A549 (cell line): ENCODE measurements at regions not wholly inside any gene's neighbourhood (a gene's known extent, or its start where the extent isn't known, plus 50 kb on each side); places are given as distances from the start of the nearest gene placed in this dataset.

ENCODE experiments used
- ATAC-seq, 2 experiments: fragments of 200-7000 bp in 1 of 2; fragments of >200 bp in 1 of 2; cut with Nextera tagmentation in 1 of 2; cut with Tn5 transposase in 1 of 2; 3 replicates each; pipeline versions ENCODE4 v1.8.0 to v1.9.1; 2018 to 2020; ENCODE audit warnings: mild to moderate bottlenecking in 1 of 2, moderate library complexity in 1 of 2
- CTCF ChIA-PET: fragments of 300-600 bp; sonication (Branson Sonifier 250); formaldehyde crosslinking; extraction: SDS; loops from one replicate; lab custom pipeline; 2021; ENCODE audit warnings: antibody characterized with exemption, inconsistent platforms; lab: Yijun Ruan, JAX
- POLR2A ChIA-PET: fragments of 350-600 bp; formaldehyde crosslinking; extraction: SDS; loops from one replicate; lab custom pipeline; 2021; ENCODE audit warnings: antibody characterized with exemption, inconsistent platforms; lab: Yijun Ruan, JAX
- DNase-seq, 2 experiments: peaks; one replicate each; pipeline versions ENCODE4 v3.0.0 to v3.0.0-alpha.2; 2011 to 2016; ENCODE audit warnings: low read depth in 1 of 2, low spot score in 1 of 2
- FAIRE-seq: peaks from 2 replicates; lab custom pipeline; 2011; peaks lifted over from hg19 to GRCh38; lab: Jason Lieb, UNC
- H3K27ac ChIP-seq, 2 experiments: fragments of >200 bp; sonication (Bioruptor Twin); formaldehyde crosslinking; 3 replicates each; pipeline ENCODE4 v1.5.1; 2016 to 2017
- H3K4me1 ChIP-seq: fragments of >200 bp; sonication (Bioruptor Twin); formaldehyde crosslinking; 3 replicates; pipeline ENCODE4 v1.6.1; 2016
- H3K4me2 ChIP-seq: fragments of >200 bp; sonication (Bioruptor Twin); formaldehyde crosslinking; 3 replicates; pipeline ENCODE4 v1.6.1; 2016
- H3K4me3 ChIP-seq: fragments of >200 bp; sonication (Bioruptor Twin); formaldehyde crosslinking; 3 replicates; pipeline ENCODE4 v1.5.1; 2016
- H3K9me3 ChIP-seq: fragments of >200 bp; sonication (Bioruptor Twin); formaldehyde crosslinking; 3 replicates; pipeline ENCODE4 v1.6.1; 2016
- CBX2 ChIP-seq: fragments of 200-600 bp; sonication (generic); IDR thresholded peaks from 2 replicates; pipeline ENCODE4 v1.6.1; 2016; ENCODE audit warnings: low read depth, mild to moderate bottlenecking, borderline replicate concordance
- CBX8 ChIP-seq: fragments of 200-600 bp; sonication (generic); IDR thresholded peaks from 2 replicates; pipeline ENCODE4 v1.6.1; 2016
- CHD4 ChIP-seq: fragments of 200-600 bp; sonication (generic); IDR thresholded peaks from 2 replicates; pipeline ENCODE4 v1.6.1; 2016; ENCODE audit warnings: antibody characterized with exemption, mild to moderate bottlenecking, borderline replicate concordance
- EHMT2 ChIP-seq: fragments of 200-600 bp; sonication (generic); IDR thresholded peaks from 2 replicates; pipeline ENCODE4 v1.6.1; 2016; ENCODE audit warnings: antibody characterized with exemption, low read depth, mild to moderate bottlenecking, moderate library complexity
- FOSB ChIP-seq: fragments of 250-450 bp; sonication (Bioruptor Pico); IDR thresholded peaks from 2 replicates; pipeline ENCODE4 v1.5.0; 2020; ENCODE audit warnings: mild to moderate bottlenecking, moderate library complexity
- FOXS1 ChIP-seq: fragments of 250-450 bp; sonication (Bioruptor Pico); IDR thresholded peaks from 2 replicates; pipeline ENCODE4 v1.5.0; 2020; ENCODE audit warnings: mild to moderate bottlenecking, moderate library complexity
- GATA3 ChIP-seq: IDR thresholded peaks from 2 replicates; pipeline ENCODE4 v1.6.1; 2012; ENCODE audit warnings: borderline replicate concordance
- HOXA7 ChIP-seq: fragments of 250-450 bp; sonication (Bioruptor Pico); IDR thresholded peaks from 2 replicates; pipeline ENCODE4 v1.5.0; 2020; ENCODE audit warnings: mild to moderate bottlenecking, moderate library complexity
- HOXB13 ChIP-seq: fragments of 250-450 bp; sonication (Bioruptor Pico); IDR thresholded peaks from 2 replicates; pipeline ENCODE4 v1.5.0; 2020; ENCODE audit warnings: low read depth, mild to moderate bottlenecking, moderate library complexity
- HOXB5 ChIP-seq: fragments of 250-450 bp; sonication (Bioruptor Pico); IDR thresholded peaks from 2 replicates; pipeline ENCODE4 v1.5.0; 2020; ENCODE audit warnings: mild to moderate bottlenecking, moderate library complexity
- MAZ ChIP-seq: fragments of 150-350 bp; IDR thresholded peaks from 2 replicates; pipeline ENCODE4 v1.6.1; 2014; ENCODE audit warnings: antibody characterized with exemption, low read depth, low read length, borderline replicate concordance
- NFE2L2 ChIP-seq: fragments of 150-350 bp; conservative IDR thresholded peaks from 2 replicates; pipeline ENCODE4 v1.6.1; 2014; ENCODE audit warnings: low read length
- NPAS2 ChIP-seq: fragments of 250-450 bp; sonication (Bioruptor Pico); IDR thresholded peaks from 2 replicates; pipeline ENCODE4 v1.8.0; 2022; ENCODE audit warnings: mild to moderate bottlenecking, moderate library complexity, borderline replicate concordance
- RAD21 ChIP-seq, 2 experiments: fragments of >200 bp in 1 of 2; sonication (Bioruptor Twin) in 1 of 2; formaldehyde crosslinking in 1 of 2; IDR thresholded peaks in 1 of 2; conservative IDR thresholded peaks in 1 of 2; 2 replicates in 1 of 2; 3 replicates in 1 of 2; pipeline ENCODE4 v1.6.1; 2012 to 2018; ENCODE audit warnings: inconsistent platforms in 1 of 2
- TFCP2L1 ChIP-seq: fragments of 250-450 bp; sonication (Bioruptor Pico); IDR thresholded peaks from 2 replicates; pipeline ENCODE4 v1.5.0; 2021; ENCODE audit warnings: mild to moderate bottlenecking
- ZC3H11A ChIP-seq: fragments of 450-650 bp; IDR thresholded peaks from 2 replicates; pipeline ENCODE4 v1.6.1; 2014; ENCODE audit warnings: antibody characterized with exemption, mild to moderate bottlenecking
- WGBS: methylation state at CpG from one replicate; pipeline ENCODE4 v1.1.6; 2017; ENCODE audit errors: missing lambda C conversion rate; 5-methylcytosine and 5-hydroxymethylcytosine counted together
- TF ChIP-seq, protein P1 (sequence below): fragments of 150-350 bp; IDR thresholded peaks from 2 replicates; pipeline ENCODE4 v1.6.1; 2014; ENCODE audit warnings: low read depth, mild to moderate bottlenecking, low read length
- TF ChIP-seq, protein P2 (sequence below): fragments of >200 bp; sonication (Bioruptor Twin); formaldehyde crosslinking; IDR thresholded peaks from 3 replicates; pipeline ENCODE4 v1.6.1; 2016
- TF ChIP-seq, protein P3 (sequence below): fragments of >200 bp; sonication (Bioruptor Twin); formaldehyde crosslinking; IDR thresholded peaks from 2 replicates; pipeline ENCODE4 v1.6.1; 2016
- TF ChIP-seq, protein P4 (sequence below): fragments of >200 bp; sonication (Bioruptor Twin); formaldehyde crosslinking; IDR thresholded peaks from 3 replicates; pipeline ENCODE4 v1.5.1; 2016
- TF ChIP-seq, protein P5 (sequence below): fragments of 200-600 bp; sonication (generic); IDR thresholded peaks from 2 replicates; pipeline ENCODE4 v1.6.1; 2016; ENCODE audit warnings: antibody characterized with exemption, mild to moderate bottlenecking, moderate library complexity
- TF ChIP-seq, protein P6 (sequence below): fragments of 450-650 bp; IDR thresholded peaks from 2 replicates; pipeline ENCODE4 v1.6.1; 2014; ENCODE audit warnings: antibody characterized with exemption

DNA sequence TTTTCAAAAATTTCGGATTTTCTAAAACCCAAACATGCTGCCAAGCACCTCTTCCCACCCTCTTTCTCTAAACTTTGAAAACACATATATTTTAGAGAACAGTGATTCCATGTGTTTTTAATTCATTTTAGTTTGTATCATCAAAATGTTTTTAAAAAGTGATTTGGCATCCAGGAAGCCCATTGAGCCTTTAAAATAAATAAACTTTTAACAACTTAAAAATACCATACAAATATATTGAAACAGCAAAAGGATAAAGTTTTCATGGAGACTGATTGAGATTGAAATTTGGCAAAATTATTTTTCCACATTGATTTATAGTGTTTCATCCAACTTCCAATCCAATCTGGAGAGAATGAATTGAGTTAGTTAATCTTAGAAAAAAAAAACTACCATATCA lies 374.7 kb downstream of the CD109 start:
- ChIA-PET CTCF (no interaction called here), POLR2A (no interaction called here)
- Histone ChIP-seq H3K4me3 (no peak overlapping the region), H3K9me3 (no peaks in the 10 kb centered on the region), H3K4me2 (no peak overlapping the region), H3K27ac (no peak overlapping the region), H3K4me1 (no peaks in the 10 kb centered on the region)
- FAIRE-seq (no peak), ATAC-seq (no peak), DNase-seq (no peak)
- no peak for TF ChIP-seq FOXS1
- TF ChIP-seq MAZ = no peak
- 18% methylated on average over 1 of the region's 1 CpG for WGBS

DNA sequence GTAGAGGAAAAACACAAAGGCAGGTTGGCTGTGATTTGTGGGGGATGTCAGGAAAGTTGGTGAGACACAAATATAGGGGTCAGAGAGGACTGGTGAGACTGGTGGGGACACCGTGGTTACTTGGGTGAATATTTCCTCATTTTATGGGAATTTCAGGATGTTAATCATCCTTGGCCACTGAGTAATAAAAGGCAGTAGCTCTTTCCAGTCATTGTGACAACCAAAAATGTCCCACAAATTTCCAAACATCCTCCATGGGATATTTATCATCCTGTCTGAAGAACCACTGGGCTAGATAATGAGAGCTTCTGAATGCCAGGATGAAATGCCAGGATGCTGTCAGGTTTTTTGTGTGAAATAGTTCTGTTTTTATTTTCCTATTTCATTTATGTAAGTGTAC lies 374.1 kb downstream of the CD109 start:
- Histone ChIP-seq H3K4me3 (no peak overlapping the region), H3K27ac (no peak overlapping the region), H3K4me1 (no peaks in the 10 kb centered on the region), H3K9me3 (no peaks in the 10 kb centered on the region), H3K4me2 (no peak overlapping the region)
- ChIA-PET CTCF (no interaction called here), POLR2A (no interaction called here)
- FAIRE-seq = no peak
- no peak for ATAC-seq
- DNase-seq = no peak
- WGBS = 7% methylated on average over 1 of the region's 1 CpG
- TF ChIP-seq EHMT2 (no peak), GATA3 (no peak), FOXS1 (no peak), FOSB (CRISPR knock-in tag) (no peak), CBX2 (no peak), HOXB5 (no peak), RAD21 (conservative IDR thresholded peaks at IDR 0.05 in 1 of 2, IDR thresholded peaks at IDR 0.05 in 1 of 2) (no peak)
- TF ChIP-seq, protein P1, sequence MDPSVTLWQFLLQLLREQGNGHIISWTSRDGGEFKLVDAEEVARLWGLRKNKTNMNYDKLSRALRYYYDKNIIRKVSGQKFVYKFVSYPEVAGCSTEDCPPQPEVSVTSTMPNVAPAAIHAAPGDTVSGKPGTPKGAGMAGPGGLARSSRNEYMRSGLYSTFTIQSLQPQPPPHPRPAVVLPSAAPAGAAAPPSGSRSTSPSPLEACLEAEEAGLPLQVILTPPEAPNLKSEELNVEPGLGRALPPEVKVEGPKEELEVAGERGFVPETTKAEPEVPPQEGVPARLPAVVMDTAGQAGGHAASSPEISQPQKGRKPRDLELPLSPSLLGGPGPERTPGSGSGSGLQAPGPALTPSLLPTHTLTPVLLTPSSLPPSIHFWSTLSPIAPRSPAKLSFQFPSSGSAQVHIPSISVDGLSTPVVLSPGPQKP = no peak
- TF ChIP-seq, protein P2, sequence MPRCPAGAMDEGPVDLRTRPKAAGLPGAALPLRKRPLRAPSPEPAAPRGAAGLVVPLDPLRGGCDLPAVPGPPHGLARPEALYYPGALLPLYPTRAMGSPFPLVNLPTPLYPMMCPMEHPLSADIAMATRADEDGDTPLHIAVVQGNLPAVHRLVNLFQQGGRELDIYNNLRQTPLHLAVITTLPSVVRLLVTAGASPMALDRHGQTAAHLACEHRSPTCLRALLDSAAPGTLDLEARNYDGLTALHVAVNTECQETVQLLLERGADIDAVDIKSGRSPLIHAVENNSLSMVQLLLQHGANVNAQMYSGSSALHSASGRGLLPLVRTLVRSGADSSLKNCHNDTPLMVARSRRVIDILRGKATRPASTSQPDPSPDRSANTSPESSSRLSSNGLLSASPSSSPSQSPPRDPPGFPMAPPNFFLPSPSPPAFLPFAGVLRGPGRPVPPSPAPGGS = no peak

DNA sequence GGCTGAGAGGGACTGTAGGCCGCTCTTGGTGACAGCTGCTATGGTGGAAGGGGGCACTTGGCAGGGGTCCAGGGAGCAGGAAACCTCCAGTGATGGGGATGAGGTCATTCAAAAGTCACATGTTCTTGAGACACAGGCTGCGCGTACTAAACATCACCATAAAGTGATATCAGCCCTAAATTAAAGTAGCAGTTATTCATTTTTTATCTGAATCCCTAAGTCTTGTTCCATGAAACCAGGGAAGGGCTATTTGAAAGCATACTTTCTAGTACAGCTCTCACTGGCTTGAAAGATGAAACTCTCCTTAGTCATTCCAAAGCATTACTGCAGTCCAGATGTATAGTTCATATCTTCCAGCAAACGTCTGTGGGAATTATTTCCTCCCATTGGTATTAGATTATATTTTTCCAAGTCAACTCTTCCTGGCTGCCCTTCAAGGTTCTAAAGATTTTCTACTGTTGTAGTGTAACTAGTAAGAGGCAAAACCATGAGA lies 373.1 kb downstream of the CD109 start:
- no peak for ATAC-seq
- H3K4me1 ChIP-seq = no peaks in the 10 kb centered on the region
- no peak for DNase-seq
- POLR2A ChIA-PET = no interaction called here
- no peak overlapping the region for H3K4me3 ChIP-seq
- no peak overlapping the region for H3K4me2 ChIP-seq
- no peak for FAIRE-seq
- WGBS = 67% methylated on average over 4 of the region's 4 CpGs
- CTCF ChIA-PET = no interaction called here
- H3K27ac ChIP-seq = no peak overlapping the region
- H3K9me3 ChIP-seq = no peaks in the 10 kb centered on the region
- TF ChIP-seq CHD4 = no peak
- no peak for TF ChIP-seq CBX2
- TF ChIP-seq, protein P3, sequence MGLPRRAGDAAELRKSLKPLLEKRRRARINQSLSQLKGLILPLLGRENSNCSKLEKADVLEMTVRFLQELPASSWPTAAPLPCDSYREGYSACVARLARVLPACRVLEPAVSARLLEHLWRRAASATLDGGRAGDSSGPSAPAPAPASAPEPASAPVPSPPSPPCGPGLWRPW = no peak
- TF ChIP-seq RAD21 (conservative IDR thresholded peaks at IDR 0.05 in 1 of 2, IDR thresholded peaks at IDR 0.05 in 1 of 2) = no peak
- no peak for TF ChIP-seq ZC3H11A
- no peak for TF ChIP-seq NPAS2
- no peak for TF ChIP-seq NFE2L2
- TF ChIP-seq, protein P4, sequence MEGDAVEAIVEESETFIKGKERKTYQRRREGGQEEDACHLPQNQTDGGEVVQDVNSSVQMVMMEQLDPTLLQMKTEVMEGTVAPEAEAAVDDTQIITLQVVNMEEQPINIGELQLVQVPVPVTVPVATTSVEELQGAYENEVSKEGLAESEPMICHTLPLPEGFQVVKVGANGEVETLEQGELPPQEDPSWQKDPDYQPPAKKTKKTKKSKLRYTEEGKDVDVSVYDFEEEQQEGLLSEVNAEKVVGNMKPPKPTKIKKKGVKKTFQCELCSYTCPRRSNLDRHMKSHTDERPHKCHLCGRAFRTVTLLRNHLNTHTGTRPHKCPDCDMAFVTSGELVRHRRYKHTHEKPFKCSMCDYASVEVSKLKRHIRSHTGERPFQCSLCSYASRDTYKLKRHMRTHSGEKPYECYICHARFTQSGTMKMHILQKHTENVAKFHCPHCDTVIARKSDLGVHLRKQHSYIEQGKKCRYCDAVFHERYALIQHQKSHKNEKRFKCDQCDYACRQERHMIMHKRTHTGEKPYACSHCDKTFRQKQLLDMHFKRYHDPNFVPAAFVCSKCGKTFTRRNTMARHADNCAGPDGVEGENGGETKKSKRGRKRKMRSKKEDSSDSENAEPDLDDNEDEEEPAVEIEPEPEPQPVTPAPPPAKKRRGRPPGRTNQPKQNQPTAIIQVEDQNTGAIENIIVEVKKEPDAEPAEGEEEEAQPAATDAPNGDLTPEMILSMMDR = no peak
- TF ChIP-seq, protein P2 = no peak
- TF ChIP-seq, protein P5, sequence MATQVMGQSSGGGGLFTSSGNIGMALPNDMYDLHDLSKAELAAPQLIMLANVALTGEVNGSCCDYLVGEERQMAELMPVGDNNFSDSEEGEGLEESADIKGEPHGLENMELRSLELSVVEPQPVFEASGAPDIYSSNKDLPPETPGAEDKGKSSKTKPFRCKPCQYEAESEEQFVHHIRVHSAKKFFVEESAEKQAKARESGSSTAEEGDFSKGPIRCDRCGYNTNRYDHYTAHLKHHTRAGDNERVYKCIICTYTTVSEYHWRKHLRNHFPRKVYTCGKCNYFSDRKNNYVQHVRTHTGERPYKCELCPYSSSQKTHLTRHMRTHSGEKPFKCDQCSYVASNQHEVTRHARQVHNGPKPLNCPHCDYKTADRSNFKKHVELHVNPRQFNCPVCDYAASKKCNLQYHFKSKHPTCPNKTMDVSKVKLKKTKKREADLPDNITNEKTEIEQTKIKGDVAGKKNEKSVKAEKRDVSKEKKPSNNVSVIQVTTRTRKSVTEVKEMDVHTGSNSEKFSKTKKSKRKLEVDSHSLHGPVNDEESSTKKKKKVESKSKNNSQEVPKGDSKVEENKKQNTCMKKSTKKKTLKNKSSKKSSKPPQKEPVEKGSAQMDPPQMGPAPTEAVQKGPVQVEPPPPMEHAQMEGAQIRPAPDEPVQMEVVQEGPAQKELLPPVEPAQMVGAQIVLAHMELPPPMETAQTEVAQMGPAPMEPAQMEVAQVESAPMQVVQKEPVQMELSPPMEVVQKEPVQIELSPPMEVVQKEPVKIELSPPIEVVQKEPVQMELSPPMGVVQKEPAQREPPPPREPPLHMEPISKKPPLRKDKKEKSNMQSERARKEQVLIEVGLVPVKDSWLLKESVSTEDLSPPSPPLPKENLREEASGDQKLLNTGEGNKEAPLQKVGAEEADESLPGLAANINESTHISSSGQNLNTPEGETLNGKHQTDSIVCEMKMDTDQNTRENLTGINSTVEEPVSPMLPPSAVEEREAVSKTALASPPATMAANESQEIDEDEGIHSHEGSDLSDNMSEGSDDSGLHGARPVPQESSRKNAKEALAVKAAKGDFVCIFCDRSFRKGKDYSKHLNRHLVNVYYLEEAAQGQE = no peak
- TF ChIP-seq CBX8 = no peak
- TF ChIP-seq TFCP2L1 (CRISPR knock-in tag) = no peak
- no peak for TF ChIP-seq HOXB13 (CRISPR knock-in tag)
- no peak for TF ChIP-seq HOXA7 (CRISPR knock-in tag)
- TF ChIP-seq, protein P6, sequence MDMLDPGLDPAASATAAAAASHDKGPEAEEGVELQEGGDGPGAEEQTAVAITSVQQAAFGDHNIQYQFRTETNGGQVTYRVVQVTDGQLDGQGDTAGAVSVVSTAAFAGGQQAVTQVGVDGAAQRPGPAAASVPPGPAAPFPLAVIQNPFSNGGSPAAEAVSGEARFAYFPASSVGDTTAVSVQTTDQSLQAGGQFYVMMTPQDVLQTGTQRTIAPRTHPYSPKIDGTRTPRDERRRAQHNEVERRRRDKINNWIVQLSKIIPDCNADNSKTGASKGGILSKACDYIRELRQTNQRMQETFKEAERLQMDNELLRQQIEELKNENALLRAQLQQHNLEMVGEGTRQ = no peak
